Caki2 (cell line): ENCODE measurements at regions not wholly inside any gene's neighbourhood (a gene's known extent, or its start where the extent isn't known, plus 50 kb on each side); places are given as distances from the start of the nearest gene placed in this dataset.
"Not testable (repeated sequence)": the region's sequence is repeated elsewhere in the genome, so short reads cannot be mapped to it uniquely, and the experiment has no call there.

Experiments used
- DNase-seq: peaks from one replicate; pipeline ENCODE4 v3.0.0-alpha.2; 2015; ENCODE audit warnings: low read depth
- in situ Hi-C: cut with HindIII; loops from 2 replicates; pipeline ENCODE4 v1.10.0; 2016; ENCODE audit warnings: low sequenced_read_pairs, low pct_unique_long_range_greater_than_20kb, mixed read lengths

- no peak for DNase-seq
- in situ Hi-C loops: no loop called here
Observed at GRCh38 chr6:155894262-155894661, 438.6 kb upstream of the NOX3 start.

GRCh38 chr6:155890409-155890808, 434.8 kb upstream of the NOX3 start:
- in situ Hi-C loops: no loop called here
- DNase-seq: no peak

DNA sequence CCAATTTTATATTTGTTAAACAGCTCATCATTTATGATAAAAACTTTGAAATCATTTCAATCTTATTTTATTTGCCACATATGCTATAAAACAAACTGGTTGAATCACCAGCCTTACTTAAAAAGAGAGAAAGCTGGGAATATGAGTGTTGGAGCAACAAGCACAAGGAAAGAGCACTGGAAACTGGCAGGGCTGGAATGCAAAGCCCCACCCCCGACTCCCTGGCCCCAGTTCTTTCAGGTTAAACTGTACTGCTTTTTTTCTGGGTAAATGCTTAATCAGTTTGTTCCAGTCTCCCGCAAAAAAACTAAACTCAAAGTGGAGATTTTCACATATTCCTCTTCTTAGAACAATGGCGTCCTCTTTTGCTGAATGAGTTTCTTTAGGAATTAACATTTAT, 433.8 kb upstream of the NOX3 start:
- DNase-seq: no peak

DNA sequence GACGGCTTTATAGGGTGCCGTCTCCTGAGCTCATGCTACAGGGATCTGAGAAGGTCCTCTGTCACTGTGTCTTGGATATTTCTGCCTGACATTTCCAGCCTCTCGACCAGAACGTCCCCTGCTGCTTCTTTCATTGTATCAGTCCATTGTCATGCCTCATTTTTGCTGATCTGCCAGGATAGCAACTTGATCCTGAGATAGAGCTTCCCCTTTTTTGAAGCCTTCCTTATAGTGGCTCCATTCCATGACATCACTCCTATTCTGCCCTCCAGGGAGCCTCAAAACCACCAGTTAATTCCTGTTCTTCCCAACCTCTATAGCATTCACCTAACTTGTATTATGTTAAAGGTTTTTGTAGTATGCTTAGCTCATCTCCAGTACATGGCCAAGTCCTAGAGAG, 431.8 kb upstream of the NOX3 start:
- no peak for DNase-seq
- in situ Hi-C loops: no loop called here

More for the DNA sequence above, 433.8 kb upstream of the NOX3 start:
- in situ Hi-C loops: no loop called here

DNA sequence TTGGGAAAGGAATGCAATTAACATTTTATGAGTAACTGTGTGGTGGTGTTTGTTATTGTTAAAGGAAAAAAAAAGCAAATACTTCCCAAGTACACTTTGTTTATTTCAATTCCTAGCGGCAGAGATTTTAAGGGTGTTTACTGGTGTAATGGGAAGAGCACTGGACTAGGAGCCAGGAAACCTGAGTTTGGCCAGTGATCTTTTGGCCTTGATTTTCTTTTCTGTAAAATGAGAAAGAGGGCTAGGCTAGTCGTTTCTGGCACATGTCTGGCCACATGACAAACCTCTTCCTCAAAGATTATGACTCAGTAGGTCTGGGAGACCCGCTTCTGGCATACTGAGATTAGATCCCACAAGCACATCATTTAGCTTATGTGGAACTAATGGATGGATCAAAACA, 428.1 kb upstream of the NOX3 start:
- in situ Hi-C loops: no loop called here

GRCh38 chr6:155883334-155883731, 427.7 kb upstream of the NOX3 start:
- DNase-seq: no peak
- in situ Hi-C loops: no loop called here

More for the DNA sequence above, 428.1 kb upstream of the NOX3 start:
- DNase-seq: no peak

DNA sequence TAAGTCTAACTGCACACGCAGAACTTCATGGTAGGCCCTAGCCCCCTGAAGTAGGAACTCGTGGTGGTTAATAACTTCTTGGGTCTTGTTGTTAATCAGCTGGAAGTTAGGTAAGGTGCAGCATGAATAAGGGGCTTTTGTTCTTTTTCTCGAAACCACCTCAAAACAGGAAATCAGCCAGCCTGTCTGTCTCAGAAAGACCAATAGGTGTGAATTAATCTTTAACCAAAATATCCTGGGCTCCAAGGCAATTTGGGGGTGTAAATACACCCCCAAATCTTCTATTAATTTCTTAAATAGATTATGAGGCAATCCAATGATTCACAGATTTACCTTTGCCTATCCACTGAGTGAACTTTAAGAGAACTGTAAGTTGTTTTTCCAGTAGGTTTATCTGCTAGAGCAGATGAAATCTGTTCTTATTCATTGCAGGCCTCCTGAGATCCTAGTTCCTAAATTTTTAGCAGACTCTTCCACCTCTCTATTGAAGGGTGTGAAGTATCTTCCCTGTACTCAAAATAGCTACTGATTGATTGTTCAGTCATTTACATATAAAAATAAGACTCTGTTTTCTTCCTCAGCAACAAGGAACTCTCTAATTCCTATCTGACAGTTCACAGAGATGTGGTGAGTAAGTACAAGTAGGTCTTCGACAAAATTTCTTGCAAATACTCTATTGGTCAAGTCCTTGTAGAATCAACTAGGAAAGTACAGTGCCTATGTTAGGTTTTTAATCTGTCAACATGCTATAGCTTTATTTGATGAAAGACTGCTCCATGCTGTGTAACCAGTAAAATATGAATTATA, 427.1 kb upstream of the NOX3 start:
- DNase-seq: no peak
- in situ Hi-C loops: no loop called here

- in situ Hi-C loops: no loop called here
Observed at GRCh38 chr6:155881826-155882526, 426.3 kb upstream of the NOX3 start.

DNA sequence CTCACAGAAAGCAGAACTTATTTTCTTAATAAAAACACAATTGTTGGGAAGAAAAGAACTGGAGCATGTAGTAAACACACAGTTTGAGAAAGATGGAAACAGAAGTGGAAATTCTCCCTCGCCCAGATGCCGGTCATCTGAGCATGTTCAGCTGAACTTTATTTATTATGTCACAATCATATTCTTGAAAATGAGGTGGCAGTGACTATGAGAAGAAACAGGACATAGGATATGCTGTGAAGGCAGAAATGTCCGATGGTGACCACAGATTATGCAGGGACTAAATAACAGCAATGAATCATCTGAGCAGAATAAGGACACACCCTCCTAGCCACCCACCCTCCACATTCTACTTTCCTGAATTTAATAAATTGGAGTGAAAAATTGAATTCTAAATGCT, 425.3 kb upstream of the NOX3 start:
- no peak for DNase-seq
- in situ Hi-C loops: no loop called here

More at GRCh38 chr6:155881826-155882526, 426.3 kb upstream of the NOX3 start:
- no peak for DNase-seq

DNA sequence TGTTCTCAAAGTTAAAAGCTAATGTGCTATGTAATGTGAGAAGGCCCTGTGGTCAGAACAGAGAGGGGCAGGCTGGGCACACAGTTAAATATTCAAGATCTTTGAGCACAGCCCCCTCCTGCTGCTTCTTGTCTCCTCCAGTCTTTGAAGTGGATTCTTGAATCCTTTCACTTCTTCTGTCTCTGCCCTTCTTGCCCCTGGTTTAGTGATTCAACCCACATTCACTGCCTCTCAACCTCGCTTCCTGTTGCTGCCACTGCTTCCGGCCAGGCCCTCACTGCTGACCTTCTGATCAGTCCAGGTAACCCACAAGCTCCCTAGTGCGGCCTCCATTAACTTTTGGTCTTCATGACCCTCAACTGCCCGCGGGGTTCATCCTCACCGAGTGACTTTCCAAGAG, 417.3 kb upstream of the NOX3 start:
- no peak for DNase-seq
- in situ Hi-C loops: no loop called here

DNA sequence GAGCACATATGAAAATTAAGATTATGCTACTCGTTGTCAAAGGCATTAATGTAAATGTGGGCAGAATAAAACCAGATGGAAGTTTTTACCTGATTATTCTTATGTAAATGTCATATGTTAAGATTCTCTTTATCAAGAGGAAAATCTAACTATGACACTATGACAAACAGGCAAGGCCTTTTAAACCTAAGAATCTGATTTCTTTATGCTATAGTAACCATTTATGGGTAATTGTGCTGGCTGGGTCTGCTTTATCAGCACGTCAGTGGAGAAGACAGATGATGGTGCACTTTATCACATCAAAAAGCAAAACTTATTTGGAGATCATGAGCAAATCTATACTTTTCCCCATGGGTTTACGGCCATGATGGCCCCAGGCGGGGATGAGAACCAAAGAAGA, 412.0 kb upstream of the NOX3 start:
- no peak for DNase-seq

GRCh38 chr6:155866676-155867390, 411.2 kb upstream of the NOX3 start:
- in situ Hi-C loops, DNase-seq: not testable (repeated sequence)

More for the DNA sequence above, 412.0 kb upstream of the NOX3 start:
- in situ Hi-C loops: no loop called here

DNA sequence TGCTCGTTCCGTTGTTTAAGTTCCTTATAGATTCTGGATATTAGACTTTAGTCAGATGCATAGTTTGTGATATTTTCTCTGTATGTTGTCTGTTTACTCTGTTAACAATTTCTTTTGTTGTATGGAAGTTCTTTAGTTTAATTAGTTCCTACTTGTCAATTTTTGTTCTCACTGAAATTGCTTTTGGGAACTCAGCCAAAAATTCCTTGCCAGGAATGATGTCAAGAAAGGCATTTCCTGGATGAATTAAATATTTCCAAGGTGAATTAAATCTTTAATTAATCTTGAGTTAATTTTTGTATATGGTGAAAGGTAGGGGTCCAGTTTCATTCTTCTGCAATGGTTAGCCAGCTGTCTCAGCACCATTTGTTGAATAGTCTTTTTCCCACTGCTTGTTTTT, 406.2 kb upstream of the NOX3 start:
- no peak for DNase-seq
- in situ Hi-C loops: no loop called here

- in situ Hi-C loops, DNase-seq: not testable (repeated sequence)
Observed at GRCh38 chr6:155858906-155859305, 403.3 kb upstream of the NOX3 start.

DNA sequence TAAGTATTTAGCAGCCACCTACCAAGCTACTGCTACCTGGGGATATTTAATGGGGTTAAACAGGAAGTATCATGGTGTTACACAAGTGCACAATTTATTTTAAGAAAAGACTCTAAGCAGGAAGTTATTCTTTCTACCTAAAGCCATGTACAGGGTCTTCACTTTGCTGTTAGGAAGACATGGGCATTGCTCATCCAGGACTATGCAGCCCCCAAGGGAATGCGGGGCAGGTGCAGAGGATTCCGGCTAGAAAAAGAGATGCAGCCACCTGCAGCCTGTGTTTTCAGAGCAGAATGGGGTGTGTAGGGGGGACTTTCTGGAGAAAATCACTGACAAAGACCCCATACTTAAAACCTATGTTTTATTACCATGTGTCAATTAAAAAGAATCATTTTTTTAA, 399.1 kb upstream of the NOX3 start:
- in situ Hi-C loops: no loop called here
- DNase-seq: no peak

DNA sequence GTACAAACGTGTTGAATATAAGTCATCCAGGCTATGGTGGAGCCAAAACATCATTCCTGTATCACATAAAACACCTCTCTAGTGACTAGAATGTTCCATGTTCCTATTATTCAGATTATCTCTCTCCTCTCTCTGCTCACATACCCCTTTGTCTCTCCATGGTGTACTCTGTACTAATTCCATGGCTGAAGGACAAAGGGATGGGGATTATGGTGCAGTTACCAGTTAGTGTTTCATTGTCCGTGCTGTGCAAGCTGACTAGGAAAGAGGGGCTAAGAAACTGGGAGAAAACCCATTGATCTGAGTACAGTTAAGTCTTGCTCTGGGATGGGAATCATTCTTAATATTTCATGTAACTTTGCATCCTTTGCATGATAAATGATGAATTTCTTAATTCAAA, 397.4 kb upstream of the NOX3 start:
- in situ Hi-C loops: no loop called here
- DNase-seq: no peak

DNA sequence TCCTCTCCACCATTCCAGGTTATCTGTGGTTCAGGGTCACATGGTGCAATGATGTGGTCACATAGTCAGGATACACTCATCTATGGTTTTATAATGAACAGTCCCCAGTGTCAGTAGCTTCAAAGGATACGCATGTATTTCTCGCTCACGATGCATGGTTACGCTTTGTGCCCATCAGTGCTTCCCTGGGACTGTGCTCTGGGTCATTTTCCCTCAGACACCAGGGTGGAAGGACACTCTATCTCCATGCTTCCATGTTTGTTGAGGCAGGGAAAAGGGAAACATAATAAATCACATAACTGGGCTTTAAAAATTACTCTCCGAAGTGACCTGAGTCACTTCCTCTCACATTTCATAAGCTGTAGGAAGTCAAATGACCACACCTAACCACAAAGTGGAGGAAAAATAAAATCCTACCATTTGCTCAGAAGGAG, 394.8 kb upstream of the NOX3 start:
- peak; percentile 48 for DNase-seq
- in situ Hi-C loops: no loop called here

DNA sequence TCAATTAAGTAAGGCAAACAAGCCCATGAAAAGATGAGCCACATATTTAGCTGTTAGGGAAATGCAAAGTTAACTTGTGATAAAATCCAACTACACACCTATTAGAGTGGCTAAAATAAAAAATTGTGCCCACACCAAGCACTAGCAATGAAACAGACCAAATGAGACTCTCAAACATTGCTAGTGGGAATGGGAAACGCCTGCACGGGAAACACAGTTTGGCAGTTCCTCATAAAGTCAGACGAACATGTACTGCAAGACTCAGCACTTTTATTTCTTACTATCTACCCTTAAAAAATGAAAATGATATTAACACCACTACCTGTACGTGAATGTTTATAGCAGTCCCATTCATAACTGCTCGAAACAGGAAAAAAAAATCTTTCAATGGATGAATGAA, 392.1 kb upstream of the NOX3 start:
- in situ Hi-C loops: no loop called here
- DNase-seq: no peak

- no peak for DNase-seq
- in situ Hi-C loops: no loop called here
Observed at GRCh38 chr6:155837474-155837873, 381.8 kb upstream of the NOX3 start.
